MM.1S (cell line): ENCODE measurements at regions not wholly inside any gene's neighbourhood (a gene's known extent, or its start where the extent isn't known, plus 50 kb on each side); places are given as distances from the start of the nearest gene placed in this dataset.

Experiments used
- DNase-seq: peaks from one replicate; pipeline ENCODE4 v3.0.0-alpha.2; 2015
- H2AFZ ChIP-seq: fragments of 300-600 bp; sonication (generic); 2 replicates; pipeline ENCODE4 v1.6.0; 2016; ENCODE audit warnings: antibody characterized with exemption, low read length
- H3F3A ChIP-seq: fragments of 300-600 bp; sonication (generic); 2 replicates; pipeline ENCODE4 v1.6.1; 2016; ENCODE audit warnings: mild to moderate bottlenecking, antibody characterized with exemption, low read length, moderate library complexity, mixed read lengths; ENCODE audit not compliant: insufficient read depth
- H3K27ac ChIP-seq: fragments of 300-600 bp; sonication (generic); 2 replicates; pipeline ENCODE4 v1.5.1; 2016; ENCODE audit warnings: mild to moderate bottlenecking, low read length
- H3K27me3 ChIP-seq: fragments of 300-600 bp; sonication (generic); replicated peaks from 2 replicates; pipeline ENCODE4 v1.6.0; 2016; ENCODE audit warnings: low read length; ENCODE audit not compliant: insufficient read depth
- H3K36me3 ChIP-seq: fragments of 300-600 bp; sonication (generic); replicated peaks from 2 replicates; pipeline ENCODE4 v1.6.1; 2016; ENCODE audit warnings: mild to moderate bottlenecking, low read length, mixed read lengths; ENCODE audit not compliant: insufficient read depth
- H3K4me1 ChIP-seq: fragments of 300-600 bp; sonication (generic); 2 replicates; pipeline ENCODE4 v1.6.1; 2016; ENCODE audit warnings: low read length, mixed read lengths
- H3K4me2 ChIP-seq: fragments of 300-600 bp; sonication (generic); 2 replicates; pipeline ENCODE4 v1.6.0; 2016; ENCODE audit warnings: low read depth, low read length
- H3K4me3 ChIP-seq: fragments of 300-600 bp; sonication (generic); 2 replicates; pipeline ENCODE4 v1.5.1; 2016; ENCODE audit warnings: low read length, mixed read lengths
- H3K79me2 ChIP-seq: fragments of 300-600 bp; sonication (generic); 2 replicates; pipeline ENCODE4 v1.6.1; 2016; ENCODE audit warnings: mixed run types, low read length, mixed read lengths
- H3K9ac ChIP-seq: fragments of 300-600 bp; sonication (generic); 2 replicates; pipeline ENCODE4 v1.6.1; 2016; ENCODE audit warnings: low read length, mixed read lengths
- H3K9me2 ChIP-seq: fragments of 300-600 bp; sonication (generic); replicated peaks from 2 replicates; pipeline ENCODE4 v1.6.1; 2016; ENCODE audit warnings: mild to moderate bottlenecking, low read length, mixed read lengths; ENCODE audit not compliant: insufficient read depth
- H3K9me3 ChIP-seq: fragments of 300-600 bp; sonication (generic); replicated peaks from 2 replicates; pipeline ENCODE4 v1.6.1; 2016; ENCODE audit warnings: mild to moderate bottlenecking, low read length, mixed read lengths; ENCODE audit not compliant: insufficient read depth
- H4K20me1 ChIP-seq: fragments of 300-600 bp; sonication (generic); 2 replicates; pipeline ENCODE4 v1.6.1; 2016; ENCODE audit warnings: mild to moderate bottlenecking, low read length, moderate library complexity, mixed read lengths; ENCODE audit not compliant: insufficient read depth
- EZH2 ChIP-seq: fragments of 300-600 bp; sonication (generic); optimal IDR thresholded peaks from 2 replicates; pipeline ENCODE3; 2017; ENCODE audit warnings: low read depth, mild to moderate bottlenecking, antibody characterized with exemption, low read length, mixed read lengths
- EZH2phosphoT487 ChIP-seq: fragments of 300-600 bp; sonication (generic); IDR thresholded peaks from 2 replicates; pipeline ENCODE4 v1.6.1; 2018; ENCODE audit warnings: antibody characterized with exemption, low read length
- TF ChIP-seq, protein P1 (sequence below): fragments of 300-600 bp; sonication (generic); IDR thresholded peaks from 2 replicates; pipeline ENCODE4 v1.5.1; 2016; ENCODE audit warnings: antibody characterized with exemption, low read length, mixed read lengths

DNA sequence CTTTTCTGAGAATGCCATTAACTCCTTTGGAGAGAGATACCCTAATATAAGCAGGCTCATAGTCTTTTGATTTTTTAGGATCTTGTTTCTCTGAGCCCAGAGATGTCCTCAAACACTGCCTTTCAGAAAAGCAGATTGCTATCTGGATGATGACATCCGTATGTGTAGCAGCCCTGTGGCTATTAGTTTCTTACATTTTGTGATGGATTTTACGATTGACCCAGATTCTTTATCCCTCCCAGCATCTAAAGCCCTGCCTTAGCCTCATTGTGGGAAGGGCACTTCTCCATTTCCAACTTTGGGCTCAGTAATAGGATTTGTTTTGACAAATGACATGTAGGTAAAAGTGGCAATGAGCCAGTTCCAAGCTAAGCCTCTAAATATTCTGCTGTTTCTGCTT is 300.3 kb downstream of the TTLL7 start:
- no peaks in the 10 kb centered on the region for H3K27me3 ChIP-seq
- no peak for DNase-seq
- no peaks in the 10 kb centered on the region for H3K36me3 ChIP-seq
- H3K9me3 ChIP-seq = no peaks in the 10 kb centered on the region
- H4K20me1 ChIP-seq = no peaks in the 10 kb centered on the region
- H3K9ac ChIP-seq = no peak overlapping the region
- H3F3A ChIP-seq = no peaks in the 10 kb centered on the region
- no peak overlapping the region for H2AFZ ChIP-seq
- no peaks in the 10 kb centered on the region for H3K79me2 ChIP-seq
- H3K9me2 ChIP-seq = no peaks in the 10 kb centered on the region
- no peak overlapping the region for H3K4me2 ChIP-seq
- no peak overlapping the region for H3K27ac ChIP-seq
- TF ChIP-seq EZH2 (no peak), EZH2phosphoT487 (no peak)
- TF ChIP-seq, protein P1, sequence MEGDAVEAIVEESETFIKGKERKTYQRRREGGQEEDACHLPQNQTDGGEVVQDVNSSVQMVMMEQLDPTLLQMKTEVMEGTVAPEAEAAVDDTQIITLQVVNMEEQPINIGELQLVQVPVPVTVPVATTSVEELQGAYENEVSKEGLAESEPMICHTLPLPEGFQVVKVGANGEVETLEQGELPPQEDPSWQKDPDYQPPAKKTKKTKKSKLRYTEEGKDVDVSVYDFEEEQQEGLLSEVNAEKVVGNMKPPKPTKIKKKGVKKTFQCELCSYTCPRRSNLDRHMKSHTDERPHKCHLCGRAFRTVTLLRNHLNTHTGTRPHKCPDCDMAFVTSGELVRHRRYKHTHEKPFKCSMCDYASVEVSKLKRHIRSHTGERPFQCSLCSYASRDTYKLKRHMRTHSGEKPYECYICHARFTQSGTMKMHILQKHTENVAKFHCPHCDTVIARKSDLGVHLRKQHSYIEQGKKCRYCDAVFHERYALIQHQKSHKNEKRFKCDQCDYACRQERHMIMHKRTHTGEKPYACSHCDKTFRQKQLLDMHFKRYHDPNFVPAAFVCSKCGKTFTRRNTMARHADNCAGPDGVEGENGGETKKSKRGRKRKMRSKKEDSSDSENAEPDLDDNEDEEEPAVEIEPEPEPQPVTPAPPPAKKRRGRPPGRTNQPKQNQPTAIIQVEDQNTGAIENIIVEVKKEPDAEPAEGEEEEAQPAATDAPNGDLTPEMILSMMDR = no peak
- no peaks in the 10 kb centered on the region for H3K4me1 ChIP-seq
- H3K4me3 ChIP-seq = no peak overlapping the region

DNA sequence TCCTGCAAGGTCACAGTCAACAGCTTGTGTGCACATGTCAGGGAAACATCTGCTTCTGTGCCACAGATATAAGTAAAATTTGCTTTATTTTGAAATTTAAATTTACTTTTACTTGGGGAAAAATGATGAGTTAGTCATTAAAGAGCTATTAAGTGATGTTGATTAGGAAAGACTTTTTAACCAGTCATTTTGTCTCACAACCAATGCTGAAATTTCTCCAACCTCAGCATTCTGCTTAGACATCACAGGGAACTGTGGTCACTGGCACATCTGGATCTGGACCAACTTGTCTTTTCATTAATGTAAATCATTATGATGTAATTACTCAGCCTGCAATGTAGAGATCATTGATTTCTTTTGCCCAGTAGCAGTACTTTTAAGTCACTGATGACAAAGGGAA is 301.0 kb downstream of the TTLL7 start:
- Histone ChIP-seq H3K4me3 (no peak overlapping the region), H3K9me3 (no peaks in the 10 kb centered on the region), H3F3A (no peaks in the 10 kb centered on the region), H3K36me3 (no peaks in the 10 kb centered on the region), H2AFZ (no peak overlapping the region), H3K9me2 (no peaks in the 10 kb centered on the region), H3K27me3 (no peaks in the 10 kb centered on the region), H3K9ac (no peak overlapping the region), H3K79me2 (no peaks in the 10 kb centered on the region), H4K20me1 (no peaks in the 10 kb centered on the region), H3K4me2 (no peak overlapping the region), H3K27ac (no peak overlapping the region), H3K4me1 (no peaks in the 10 kb centered on the region)
- DNase-seq = no peak
- TF ChIP-seq, protein P1 = no peak
- TF ChIP-seq EZH2 = no peak
- no peak for TF ChIP-seq EZH2phosphoT487

DNA sequence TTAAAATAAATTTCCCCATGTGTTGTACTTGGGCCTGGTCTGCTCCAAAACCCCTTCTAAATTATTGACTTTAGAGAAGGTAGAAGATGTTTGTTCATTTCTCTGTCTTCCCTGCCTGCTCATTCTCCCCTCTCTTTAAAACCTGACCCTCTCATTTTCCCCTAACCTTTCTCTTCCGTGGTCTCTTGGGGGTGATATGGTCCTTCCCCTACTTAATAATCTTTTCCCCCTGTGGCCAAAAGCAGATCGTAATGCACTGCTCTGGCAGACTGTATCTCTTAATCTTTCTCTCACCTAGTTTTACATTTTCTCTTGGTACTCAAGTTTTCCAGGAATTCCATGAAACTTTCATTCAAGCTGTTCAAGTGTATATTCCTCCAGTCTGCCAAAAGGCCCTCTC is 301.7 kb downstream of the TTLL7 start:
- TF ChIP-seq EZH2 = no peak
- no peak for TF ChIP-seq EZH2phosphoT487
- TF ChIP-seq, protein P1 = no peak
- no peaks in the 10 kb centered on the region for H3K79me2 ChIP-seq
- no peak overlapping the region for H3K9ac ChIP-seq
- no peaks in the 10 kb centered on the region for H4K20me1 ChIP-seq
- H3K9me2 ChIP-seq = no peaks in the 10 kb centered on the region
- H3K4me3 ChIP-seq = no peak overlapping the region
- no peak overlapping the region for H3K4me2 ChIP-seq
- no peaks in the 10 kb centered on the region for H3K9me3 ChIP-seq
- no peaks in the 10 kb centered on the region for H3K27me3 ChIP-seq
- no peak overlapping the region for H2AFZ ChIP-seq
- H3K36me3 ChIP-seq = no peaks in the 10 kb centered on the region
- H3K27ac ChIP-seq = no peak overlapping the region
- no peaks in the 10 kb centered on the region for H3K4me1 ChIP-seq
- no peaks in the 10 kb centered on the region for H3F3A ChIP-seq
- DNase-seq = no peak
